ENCODE measurements at regions not wholly inside any gene's neighbourhood (a gene's known extent, or its start where the extent isn't known, plus 50 kb on each side); places are given as distances from the start of the nearest gene placed in this dataset.

DNA sequence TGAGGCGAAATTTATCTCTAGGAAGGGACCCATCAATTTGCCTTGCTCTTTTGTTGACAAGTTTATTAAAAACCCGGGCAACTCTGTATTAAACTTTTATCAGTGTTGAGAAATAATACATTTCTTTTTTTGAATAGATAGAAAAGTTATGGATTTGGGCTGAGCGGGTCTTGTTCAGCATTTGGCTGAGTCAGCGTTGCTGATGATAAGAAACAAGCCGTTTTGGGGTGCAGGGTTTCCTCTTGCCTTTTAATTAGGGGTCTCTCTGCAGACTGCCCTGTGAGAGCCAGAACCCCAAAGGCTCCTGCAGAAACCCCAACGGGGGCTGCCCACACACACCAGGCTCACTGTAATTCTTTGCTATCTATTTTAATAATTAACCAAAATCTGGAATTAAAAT lies 82.1 kb upstream of the SLCO4A1 start:
- H3K27ac ChIP-seq (ENCODE audit: insufficient read depth, low read length, poor library complexity, severe bottlenecking) = no peak overlapping the region
- peaks cover 4% of the 10 kb centered on the region for H3K27me3 ChIP-seq (replicated peaks; ENCODE audit: control insufficient read depth, insufficient read depth, low read length, poor library complexity, severe bottlenecking)
- no peak for DNase-seq
- no peaks in the 10 kb centered on the region for H3K9me3 ChIP-seq (ENCODE audit: control insufficient read depth, low read length)
- no peak overlapping the region for H3K4me3 ChIP-seq (ENCODE audit: insufficient read depth, low read depth, low read length, poor library complexity, severe bottlenecking)
- no peaks in the 10 kb centered on the region for H3K36me3 ChIP-seq (ENCODE audit: control insufficient read depth, insufficient read depth, low read length)
- H3K4me1 ChIP-seq (ENCODE audit: control insufficient read depth, insufficient read depth, low read length, poor library complexity, severe bottlenecking) = no peaks in the 10 kb centered on the region

- DNase-seq = no peak
Observed at GRCh38 chr20:62561182-62561581, 81.1 kb upstream of the SLCO4A1 start.

DNA sequence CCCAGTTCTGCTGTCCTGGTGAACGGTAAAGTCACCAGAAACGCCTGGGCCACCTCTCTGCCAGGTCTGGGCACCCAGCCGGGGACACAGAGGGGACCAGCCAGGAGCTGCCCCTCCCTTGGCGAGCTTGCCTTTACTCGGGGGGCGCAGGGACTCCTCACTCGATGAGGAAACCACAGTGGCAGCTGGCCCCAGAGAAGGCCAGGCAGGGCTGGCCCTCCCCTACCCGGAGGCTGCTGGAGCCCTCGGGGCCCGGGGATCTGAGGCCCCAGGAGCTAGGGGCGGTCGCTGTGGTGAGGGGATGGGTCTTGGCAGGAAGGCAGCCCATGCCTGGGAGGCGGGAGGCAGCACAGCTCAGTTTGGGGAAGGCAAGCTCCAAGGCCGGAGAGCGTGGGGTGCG lies 80.4 kb upstream of the SLCO4A1 start:
- no peaks in the 10 kb centered on the region for H3K4me1 ChIP-seq (ENCODE audit: control insufficient read depth, insufficient read depth, low read length, poor library complexity, severe bottlenecking)
- H3K27me3 ChIP-seq (replicated peaks; ENCODE audit: control insufficient read depth, insufficient read depth, low read length, poor library complexity, severe bottlenecking) = no peaks in the 10 kb centered on the region
- H3K4me3 ChIP-seq (ENCODE audit: insufficient read depth, low read depth, low read length, poor library complexity, severe bottlenecking) = no peak overlapping the region
- no peaks in the 10 kb centered on the region for H3K9me3 ChIP-seq (ENCODE audit: control insufficient read depth, low read length)
- no peaks in the 10 kb centered on the region for H3K36me3 ChIP-seq (ENCODE audit: control insufficient read depth, insufficient read depth, low read length)
- no peak for DNase-seq
- H3K27ac ChIP-seq (ENCODE audit: insufficient read depth, low read length, poor library complexity, severe bottlenecking) = no peak overlapping the region

More at GRCh38 chr20:62561182-62561581, 81.1 kb upstream of the SLCO4A1 start:
- no peaks in the 10 kb centered on the region for H3K4me1 ChIP-seq (ENCODE audit: control insufficient read depth, insufficient read depth, low read length, poor library complexity, severe bottlenecking)
- H3K36me3 ChIP-seq (ENCODE audit: control insufficient read depth, insufficient read depth, low read length) = no peaks in the 10 kb centered on the region
- H3K4me3 ChIP-seq (ENCODE audit: insufficient read depth, low read depth, low read length, poor library complexity, severe bottlenecking) = no peak overlapping the region
- no peaks in the 10 kb centered on the region for H3K27me3 ChIP-seq (replicated peaks; ENCODE audit: control insufficient read depth, insufficient read depth, low read length, poor library complexity, severe bottlenecking)
- no peaks in the 10 kb centered on the region for H3K9me3 ChIP-seq (ENCODE audit: control insufficient read depth, low read length)
- H3K27ac ChIP-seq (ENCODE audit: insufficient read depth, low read length, poor library complexity, severe bottlenecking) = no peak overlapping the region

DNA sequence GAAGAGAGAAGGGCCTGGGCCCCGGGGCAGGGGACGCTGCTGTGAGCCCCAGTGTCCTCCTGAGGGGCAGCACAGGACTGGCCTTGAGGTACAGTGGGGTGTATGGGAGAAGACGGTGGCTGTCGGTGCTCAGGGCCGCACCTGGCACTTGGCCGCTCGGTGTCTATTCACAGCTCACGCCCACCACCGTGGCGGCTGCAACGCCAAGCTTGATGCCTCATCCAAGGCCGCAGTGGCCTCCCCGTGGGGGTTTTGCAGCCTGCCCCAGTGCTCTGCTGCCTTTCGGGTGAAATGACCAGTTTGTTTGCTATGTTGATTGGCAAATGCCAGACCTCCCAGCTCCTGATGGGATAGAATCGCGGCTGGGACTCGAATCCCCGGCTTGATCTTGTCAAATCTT lies 79.5 kb upstream of the SLCO4A1 start:
- no peak overlapping the region for H3K4me3 ChIP-seq (ENCODE audit: insufficient read depth, low read depth, low read length, poor library complexity, severe bottlenecking)

DNA sequence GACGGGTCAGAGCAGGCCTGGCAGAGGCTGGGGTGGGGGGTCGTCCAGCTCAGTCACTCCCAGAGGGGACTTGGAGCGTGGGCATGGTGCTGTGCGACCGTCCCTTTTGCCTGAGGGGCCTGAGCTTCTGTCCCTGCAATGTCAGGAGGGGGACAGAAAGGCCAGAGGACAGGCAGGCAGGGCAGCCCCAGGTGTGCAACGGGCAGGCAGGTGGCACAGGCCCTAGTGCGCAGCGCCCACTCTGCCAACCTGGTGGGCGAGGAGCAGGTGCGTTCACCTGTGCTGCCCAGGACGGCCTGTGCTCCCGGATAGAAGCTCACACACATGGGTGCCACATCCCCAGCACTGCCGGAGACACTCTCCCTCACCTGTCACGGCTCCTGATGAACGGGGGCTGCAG lies 78.7 kb upstream of the SLCO4A1 start:
- Histone ChIP-seq H3K4me3 (ENCODE audit: insufficient read depth, low read depth, low read length, poor library complexity, severe bottlenecking) (no peak overlapping the region), H3K27me3 (replicated peaks; ENCODE audit: control insufficient read depth, insufficient read depth, low read length, poor library complexity, severe bottlenecking) (no peaks in the 10 kb centered on the region), H3K9me3 (ENCODE audit: control insufficient read depth, low read length) (no peaks in the 10 kb centered on the region), H3K36me3 (ENCODE audit: control insufficient read depth, insufficient read depth, low read length) (no peaks in the 10 kb centered on the region), H3K4me1 (ENCODE audit: control insufficient read depth, insufficient read depth, low read length, poor library complexity, severe bottlenecking) (no peaks in the 10 kb centered on the region), H3K27ac (ENCODE audit: insufficient read depth, low read length, poor library complexity, severe bottlenecking) (no peak overlapping the region)
- DNase-seq = no peak

More for the DNA sequence above, 79.5 kb upstream of the SLCO4A1 start:
- Histone ChIP-seq H3K4me1 (ENCODE audit: control insufficient read depth, insufficient read depth, low read length, poor library complexity, severe bottlenecking) (no peaks in the 10 kb centered on the region), H3K27me3 (replicated peaks; ENCODE audit: control insufficient read depth, insufficient read depth, low read length, poor library complexity, severe bottlenecking) (no peaks in the 10 kb centered on the region), H3K36me3 (ENCODE audit: control insufficient read depth, insufficient read depth, low read length) (no peaks in the 10 kb centered on the region), H3K27ac (ENCODE audit: insufficient read depth, low read length, poor library complexity, severe bottlenecking) (no peak overlapping the region), H3K9me3 (ENCODE audit: control insufficient read depth, low read length) (no peaks in the 10 kb centered on the region)
- no peak for DNase-seq

DNA sequence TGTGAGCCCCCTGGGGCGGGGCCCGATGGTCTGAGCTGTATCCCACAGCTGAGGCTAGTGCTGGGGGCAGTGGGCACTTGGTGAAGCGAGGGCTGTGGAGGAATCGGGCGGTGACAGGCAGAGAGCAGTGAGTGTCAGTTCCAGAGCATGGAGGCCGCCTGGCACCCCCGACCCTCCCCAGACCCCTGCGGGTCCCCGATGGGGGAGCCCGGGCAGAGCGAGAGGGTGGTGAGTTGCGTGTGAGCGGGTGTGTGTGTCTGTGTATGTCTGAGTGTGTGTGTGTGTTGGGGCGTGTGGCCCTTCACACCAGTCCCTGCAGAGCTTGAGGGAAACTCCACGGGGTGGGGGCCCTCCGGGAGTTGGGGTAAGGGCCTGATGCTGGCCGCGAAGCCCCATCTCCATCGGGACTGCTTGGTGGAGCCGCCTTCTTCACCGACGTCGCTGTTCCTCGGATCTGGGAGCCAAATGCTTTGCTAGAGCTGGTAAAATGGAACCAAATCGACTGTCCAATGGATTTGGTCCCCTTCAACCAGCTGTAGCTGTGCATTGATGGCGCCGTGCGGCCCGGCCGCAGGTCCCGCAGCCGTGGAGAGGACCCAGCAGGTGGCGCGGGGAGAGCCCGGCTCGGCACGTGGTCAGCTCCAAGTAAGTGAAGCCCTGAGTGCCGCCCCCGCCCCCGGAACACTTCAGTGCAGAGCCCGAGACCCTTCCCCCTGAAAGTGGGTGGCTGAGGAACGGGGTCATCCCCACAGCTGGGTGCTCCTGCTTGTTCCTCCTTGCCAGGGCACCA lies 77.7 kb upstream of the SLCO4A1 start:
- H3K4me3 ChIP-seq (ENCODE audit: insufficient read depth, low read depth, low read length, poor library complexity, severe bottlenecking) = no peak overlapping the region
- no peaks in the 10 kb centered on the region for H3K36me3 ChIP-seq (ENCODE audit: control insufficient read depth, insufficient read depth, low read length)
- H3K9me3 ChIP-seq (ENCODE audit: control insufficient read depth, low read length) = no peaks in the 10 kb centered on the region
- H3K27me3 ChIP-seq (replicated peaks; ENCODE audit: control insufficient read depth, insufficient read depth, low read length, poor library complexity, severe bottlenecking) = no peaks in the 10 kb centered on the region
- no peak overlapping the region for H3K27ac ChIP-seq (ENCODE audit: insufficient read depth, low read length, poor library complexity, severe bottlenecking)
- no peak for DNase-seq
- no peaks in the 10 kb centered on the region for H3K4me1 ChIP-seq (ENCODE audit: control insufficient read depth, insufficient read depth, low read length, poor library complexity, severe bottlenecking)

DNA sequence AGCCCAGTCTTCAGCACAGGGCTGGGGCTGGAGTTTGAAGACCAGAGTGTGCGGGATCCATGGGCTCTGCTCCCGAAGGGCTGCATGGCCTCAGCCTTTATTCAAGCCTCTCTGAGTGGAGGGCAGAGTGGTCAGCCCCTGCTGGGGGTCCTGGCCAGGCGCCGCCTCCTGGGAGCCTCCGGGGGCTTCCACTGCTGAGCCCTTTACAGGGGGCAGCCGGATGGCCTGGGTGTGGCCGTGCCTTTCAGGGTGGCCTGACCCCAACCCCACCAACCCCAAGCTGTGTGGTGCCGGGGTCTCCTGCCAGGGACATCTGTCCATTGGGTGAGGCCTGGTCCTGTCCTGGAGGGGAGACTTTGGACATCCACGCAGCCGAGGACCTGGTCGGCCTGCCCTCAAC lies 76.0 kb upstream of the SLCO4A1 start:
- Histone ChIP-seq H3K27me3 (replicated peaks; ENCODE audit: control insufficient read depth, insufficient read depth, low read length, poor library complexity, severe bottlenecking) (no peaks in the 10 kb centered on the region), H3K27ac (ENCODE audit: insufficient read depth, low read length, poor library complexity, severe bottlenecking) (no peak overlapping the region), H3K4me1 (ENCODE audit: control insufficient read depth, insufficient read depth, low read length, poor library complexity, severe bottlenecking) (no peaks in the 10 kb centered on the region), H3K9me3 (ENCODE audit: control insufficient read depth, low read length) (no peaks in the 10 kb centered on the region), H3K36me3 (ENCODE audit: control insufficient read depth, insufficient read depth, low read length) (no peaks in the 10 kb centered on the region), H3K4me3 (ENCODE audit: insufficient read depth, low read depth, low read length, poor library complexity, severe bottlenecking) (no peak overlapping the region)
- no peak for DNase-seq

DNA sequence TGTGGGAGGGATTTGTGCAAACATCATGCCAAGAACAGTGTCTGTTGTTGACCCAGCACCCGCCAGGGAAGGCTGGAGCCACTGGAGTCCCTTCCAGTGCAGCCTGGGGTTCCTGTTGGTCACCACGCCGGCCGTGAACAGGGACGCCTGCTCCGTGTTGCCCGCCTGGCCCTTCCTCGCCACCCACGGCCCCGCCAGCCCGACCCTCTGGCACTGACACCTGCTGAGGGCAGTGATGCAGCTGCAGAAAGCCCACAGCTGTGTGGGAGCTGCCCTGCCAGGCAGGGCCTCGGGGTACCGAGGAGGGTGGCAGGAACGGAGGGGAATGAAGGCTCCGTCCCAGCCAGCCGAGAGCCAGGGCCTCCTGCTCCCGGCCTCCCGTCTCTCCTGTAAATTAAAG lies 75.5 kb upstream of the SLCO4A1 start:
- Histone ChIP-seq H3K36me3 (ENCODE audit: control insufficient read depth, insufficient read depth, low read length) (no peaks in the 10 kb centered on the region), H3K4me1 (ENCODE audit: control insufficient read depth, insufficient read depth, low read length, poor library complexity, severe bottlenecking) (no peaks in the 10 kb centered on the region), H3K9me3 (ENCODE audit: control insufficient read depth, low read length) (no peaks in the 10 kb centered on the region), H3K27me3 (replicated peaks; ENCODE audit: control insufficient read depth, insufficient read depth, low read length, poor library complexity, severe bottlenecking) (no peaks in the 10 kb centered on the region), H3K4me3 (ENCODE audit: insufficient read depth, low read depth, low read length, poor library complexity, severe bottlenecking) (no peak overlapping the region), H3K27ac (ENCODE audit: insufficient read depth, low read length, poor library complexity, severe bottlenecking) (no peak overlapping the region)
- DNase-seq = no peak

DNA sequence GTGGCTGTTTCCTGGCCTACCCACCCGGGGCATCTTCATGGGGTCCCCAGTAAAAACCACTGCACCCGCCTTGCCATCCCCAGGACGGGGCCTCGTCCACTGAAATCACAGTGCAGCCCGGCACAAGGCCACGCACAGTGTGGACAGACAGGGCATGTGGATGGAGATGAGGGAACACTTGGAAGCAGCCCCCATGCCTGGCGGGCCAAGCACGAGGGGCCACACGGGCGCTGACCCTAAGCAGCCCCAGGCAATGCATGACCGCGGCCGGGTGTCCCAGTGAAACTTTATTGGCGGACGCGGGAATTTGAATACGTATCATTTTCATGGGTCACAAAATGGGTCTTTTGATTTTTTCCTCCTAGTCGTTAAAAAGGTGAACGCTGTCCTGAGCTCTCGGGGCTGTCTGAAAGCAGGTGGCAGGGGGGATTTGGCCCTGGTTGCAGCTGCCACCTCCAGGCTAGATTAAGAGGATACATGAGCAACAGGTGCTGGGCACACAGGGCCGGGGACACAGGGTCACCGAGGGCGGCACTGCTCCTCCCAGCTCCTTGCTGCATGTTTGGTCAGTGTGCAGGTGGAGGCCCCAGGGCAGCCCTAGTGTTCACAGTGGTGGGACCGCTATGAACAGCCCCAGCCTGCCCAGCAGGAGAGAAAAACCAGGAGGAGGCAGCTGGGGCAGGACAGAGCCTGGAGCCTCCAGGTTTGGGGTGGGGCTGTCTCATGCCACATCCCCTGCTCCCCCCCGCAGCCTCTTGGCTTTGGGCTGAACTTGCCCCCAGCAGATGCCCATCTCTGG lies 74.9 kb upstream of the SLCO4A1 start:
- no peaks in the 10 kb centered on the region for H3K27me3 ChIP-seq (replicated peaks; ENCODE audit: control insufficient read depth, insufficient read depth, low read length, poor library complexity, severe bottlenecking)

DNA sequence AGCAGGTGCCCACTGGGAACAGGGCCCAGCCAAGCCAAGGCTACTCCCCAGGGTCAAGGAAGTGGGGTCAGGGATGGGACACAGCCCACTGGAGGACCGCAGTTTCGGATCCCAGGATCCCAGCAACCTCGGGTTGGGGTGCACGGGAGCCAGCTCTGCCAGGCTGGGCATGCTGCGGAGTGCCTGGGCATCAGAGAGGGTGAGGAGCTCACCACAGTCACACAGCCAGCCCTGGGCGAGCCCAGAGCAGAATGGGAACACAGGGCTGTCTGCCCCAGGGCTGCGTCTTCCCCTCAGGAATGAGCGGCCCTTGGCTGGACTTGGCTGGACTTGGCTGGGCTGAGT lies 74.3 kb upstream of the SLCO4A1 start:
- no peak for DNase-seq
- Histone ChIP-seq H3K27me3 (replicated peaks; ENCODE audit: control insufficient read depth, insufficient read depth, low read length, poor library complexity, severe bottlenecking) (no peaks in the 10 kb centered on the region), H3K4me3 (ENCODE audit: insufficient read depth, low read depth, low read length, poor library complexity, severe bottlenecking) (no peak overlapping the region), H3K36me3 (ENCODE audit: control insufficient read depth, insufficient read depth, low read length) (no peaks in the 10 kb centered on the region), H3K4me1 (ENCODE audit: control insufficient read depth, insufficient read depth, low read length, poor library complexity, severe bottlenecking) (no peaks in the 10 kb centered on the region), H3K27ac (ENCODE audit: insufficient read depth, low read length, poor library complexity, severe bottlenecking) (no peak overlapping the region), H3K9me3 (ENCODE audit: control insufficient read depth, low read length) (no peaks in the 10 kb centered on the region)

More for the DNA sequence above, 74.9 kb upstream of the SLCO4A1 start:
- no peak for DNase-seq
- no peak overlapping the region for H3K27ac ChIP-seq (ENCODE audit: insufficient read depth, low read length, poor library complexity, severe bottlenecking)
- H3K4me3 ChIP-seq (ENCODE audit: insufficient read depth, low read depth, low read length, poor library complexity, severe bottlenecking) = no peak overlapping the region
- H3K9me3 ChIP-seq (ENCODE audit: control insufficient read depth, low read length) = no peaks in the 10 kb centered on the region
- H3K4me1 ChIP-seq (ENCODE audit: control insufficient read depth, insufficient read depth, low read length, poor library complexity, severe bottlenecking) = no peaks in the 10 kb centered on the region
- no peaks in the 10 kb centered on the region for H3K36me3 ChIP-seq (ENCODE audit: control insufficient read depth, insufficient read depth, low read length)
